NB4 (cell line): ENCODE measurements at regions not wholly inside any gene's neighbourhood (a gene's known extent, or its start where the extent isn't known, plus 50 kb on each side); places are given as distances from the start of the nearest gene placed in this dataset.

Source experiments
- TF ChIP-seq, protein P1 (sequence below): IDR thresholded peaks from 2 replicates; pipeline ENCODE4 v1.6.1; 2011; ENCODE audit warnings: low read depth, low read length
- TF ChIP-seq, protein P2 (sequence below): IDR thresholded peaks from one replicate; pipeline ENCODE4 v1.5.1; 2012; ENCODE audit warnings: low read depth, low read length

DNA sequence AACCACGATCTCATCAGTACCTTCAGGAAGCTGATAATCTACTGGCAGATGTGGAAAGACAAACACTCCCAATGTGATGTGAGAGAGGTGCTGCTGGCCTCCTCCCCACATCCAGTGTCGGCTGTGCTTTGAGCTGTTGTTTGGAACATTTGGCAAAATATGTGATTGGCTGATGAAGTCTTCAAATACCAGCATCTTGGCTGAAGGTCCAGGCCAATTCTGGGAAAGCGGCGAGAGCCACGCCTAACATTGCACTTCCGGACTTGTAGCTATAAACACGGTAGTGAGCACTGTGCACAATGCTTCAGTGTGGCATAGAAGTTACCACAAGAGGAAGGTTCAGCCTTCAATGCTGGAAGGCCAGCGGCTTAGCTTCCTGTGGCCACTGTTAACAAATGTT, 198.8 kb downstream of the DCDC2C start:
- TF ChIP-seq, protein P1, sequence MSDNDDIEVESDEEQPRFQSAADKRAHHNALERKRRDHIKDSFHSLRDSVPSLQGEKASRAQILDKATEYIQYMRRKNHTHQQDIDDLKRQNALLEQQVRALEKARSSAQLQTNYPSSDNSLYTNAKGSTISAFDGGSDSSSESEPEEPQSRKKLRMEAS = no peak
- TF ChIP-seq, protein P2, sequence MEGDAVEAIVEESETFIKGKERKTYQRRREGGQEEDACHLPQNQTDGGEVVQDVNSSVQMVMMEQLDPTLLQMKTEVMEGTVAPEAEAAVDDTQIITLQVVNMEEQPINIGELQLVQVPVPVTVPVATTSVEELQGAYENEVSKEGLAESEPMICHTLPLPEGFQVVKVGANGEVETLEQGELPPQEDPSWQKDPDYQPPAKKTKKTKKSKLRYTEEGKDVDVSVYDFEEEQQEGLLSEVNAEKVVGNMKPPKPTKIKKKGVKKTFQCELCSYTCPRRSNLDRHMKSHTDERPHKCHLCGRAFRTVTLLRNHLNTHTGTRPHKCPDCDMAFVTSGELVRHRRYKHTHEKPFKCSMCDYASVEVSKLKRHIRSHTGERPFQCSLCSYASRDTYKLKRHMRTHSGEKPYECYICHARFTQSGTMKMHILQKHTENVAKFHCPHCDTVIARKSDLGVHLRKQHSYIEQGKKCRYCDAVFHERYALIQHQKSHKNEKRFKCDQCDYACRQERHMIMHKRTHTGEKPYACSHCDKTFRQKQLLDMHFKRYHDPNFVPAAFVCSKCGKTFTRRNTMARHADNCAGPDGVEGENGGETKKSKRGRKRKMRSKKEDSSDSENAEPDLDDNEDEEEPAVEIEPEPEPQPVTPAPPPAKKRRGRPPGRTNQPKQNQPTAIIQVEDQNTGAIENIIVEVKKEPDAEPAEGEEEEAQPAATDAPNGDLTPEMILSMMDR = no peak
